Smooth muscle cell (in vitro differentiated cells): ENCODE measurements at regions not wholly inside any gene's neighbourhood (a gene's known extent, or its start where the extent isn't known, plus 50 kb on each side); places are given as distances from the start of the nearest gene placed in this dataset.

Experiments
- DNase-seq: peaks from one replicate; lab custom pipeline; 2025; ENCODE audit not compliant: unreplicated experiment; lab: John Stamatoyannopoulos, UW
- H2AFZ ChIP-seq: fragments of 200-600 bp; sonication (generic); 2 replicates; pipeline ENCODE4 v1.6.0; 2016; ENCODE audit warnings: antibody characterized with exemption, low read depth, mild to moderate bottlenecking
- H3F3A ChIP-seq: fragments of 200-600 bp; sonication (generic); 2 replicates; pipeline ENCODE4 v1.6.0; 2017; ENCODE audit warnings: antibody characterized with exemption, low read depth
- H3K27ac ChIP-seq: fragments of 200-600 bp; sonication (generic); 2 replicates; pipeline ENCODE4 v1.5.1; 2016; ENCODE audit warnings: low read depth, mild to moderate bottlenecking
- H3K27me3 ChIP-seq: fragments of 200-600 bp; sonication (generic); 2 replicates; pipeline ENCODE4 v1.6.1; 2016; ENCODE audit warnings: low read depth, mild to moderate bottlenecking
- H3K36me3 ChIP-seq: fragments of 200-600 bp; sonication (generic); 2 replicates; pipeline ENCODE4 v1.5.1; 2016; ENCODE audit warnings: low read depth
- H3K4me1 ChIP-seq: fragments of 200-600 bp; sonication (generic); 2 replicates; pipeline ENCODE4 v1.5.1; 2016; ENCODE audit warnings: low read depth
- H3K4me2 ChIP-seq: fragments of 200-600 bp; sonication (generic); 2 replicates; pipeline ENCODE4 v1.6.0; 2016; ENCODE audit warnings: mild to moderate bottlenecking
- H3K4me3 ChIP-seq: fragments of 200-600 bp; sonication (generic); 2 replicates; pipeline ENCODE4 v1.5.1; 2016; ENCODE audit warnings: mild to moderate bottlenecking
- H3K79me2 ChIP-seq: fragments of 200-600 bp; sonication (generic); 2 replicates; pipeline ENCODE4 v1.6.0; 2016; ENCODE audit warnings: low read depth, mild to moderate bottlenecking
- H3K9ac ChIP-seq: fragments of 200-600 bp; sonication (generic); 2 replicates; pipeline ENCODE4 v1.6.0; 2016; ENCODE audit warnings: low read depth
- H3K9me3 ChIP-seq: fragments of 200-600 bp; sonication (generic); replicated peaks from 2 replicates; pipeline ENCODE4 v1.5.1; 2016; ENCODE audit warnings: low read depth
- H4K20me1 ChIP-seq: fragments of 200-600 bp; sonication (generic); 2 replicates; pipeline ENCODE4 v1.6.0; 2016; ENCODE audit warnings: low read depth
- CTCF ChIP-seq: fragments of 200-600 bp; sonication (generic); IDR thresholded peaks from 2 replicates; pipeline ENCODE4 v1.5.1; 2017; ENCODE audit warnings: borderline replicate concordance, mild to moderate bottlenecking, antibody characterized with exemption; ENCODE audit not compliant: insufficient read depth, poor library complexity, severe bottlenecking
- WGBS: methylation state at CpG from one replicate; pipeline ENCODE4 v1.1.7; 2016; ENCODE audit warnings: low lambda C conversion rate; 5-methylcytosine and 5-hydroxymethylcytosine counted together

GRCh38 chr2:49255409-49255971 lies 101.2 kb upstream of the FSHR start:
- no peaks in the 10 kb centered on the region for H3K36me3 ChIP-seq
- no peak overlapping the region for H2AFZ ChIP-seq
- peak; percentile 29 for TF ChIP-seq CTCF
- no peaks in the 10 kb centered on the region for H4K20me1 ChIP-seq
- H3K9ac ChIP-seq, result no peak overlapping the region
- 89% methylated on average over 3 of the region's 3 CpGs for WGBS
- no peaks in the 10 kb centered on the region for H3K79me2 ChIP-seq
- no peaks in the 10 kb centered on the region for H3K4me1 ChIP-seq
- no peak for DNase-seq
- H3K27ac ChIP-seq, result no peak overlapping the region
- no peaks in the 10 kb centered on the region for H3F3A ChIP-seq
- H3K4me3 ChIP-seq, result no peak overlapping the region
- H3K4me2 ChIP-seq, result no peak overlapping the region
- peaks cover 4% of the 10 kb centered on the region for H3K27me3 ChIP-seq
- H3K9me3 ChIP-seq, result no peaks in the 10 kb centered on the region

- Histone ChIP-seq H3K27me3 (peaks cover 4% of the 10 kb centered on the region), H3F3A (no peaks in the 10 kb centered on the region), H3K4me3 (no peak overlapping the region), H3K4me2 (no peak overlapping the region), H3K36me3 (no peaks in the 10 kb centered on the region), H3K4me1 (no peaks in the 10 kb centered on the region), H4K20me1 (no peaks in the 10 kb centered on the region), H3K9ac (no peak overlapping the region), H3K79me2 (no peaks in the 10 kb centered on the region), H3K9me3 (no peaks in the 10 kb centered on the region), H3K27ac (no peak overlapping the region), H2AFZ (no peak overlapping the region)
- 91% methylated on average over 6 of the region's 6 CpGs for WGBS
- no peak for TF ChIP-seq CTCF
- no peak for DNase-seq
Observed at GRCh38 chr2:49254401-49254800, 100.1 kb upstream of the FSHR start.

GRCh38 chr2:49251766-49252165 lies 97.5 kb upstream of the FSHR start:
- H3F3A ChIP-seq, result peaks cover 5% of the 10 kb centered on the region
- no peak for TF ChIP-seq CTCF
- peaks cover 3% of the 10 kb centered on the region for H3K4me1 ChIP-seq
- no peaks in the 10 kb centered on the region for H3K27me3 ChIP-seq
- H2AFZ ChIP-seq, result no peak overlapping the region
- WGBS, result 97% methylated on average over 1 of the region's 1 CpG
- no peak overlapping the region for H3K4me3 ChIP-seq
- no peak for DNase-seq
- no peaks in the 10 kb centered on the region for H3K79me2 ChIP-seq
- no peaks in the 10 kb centered on the region for H3K9me3 ChIP-seq
- H3K36me3 ChIP-seq, result no peaks in the 10 kb centered on the region
- no peak overlapping the region for H3K9ac ChIP-seq
- H3K27ac ChIP-seq, result no peak overlapping the region
- peak overlapping the region; percentile 29 for H3K4me2 ChIP-seq
- no peaks in the 10 kb centered on the region for H4K20me1 ChIP-seq

- DNase-seq, result no peak
- Histone ChIP-seq H3K4me1 (peaks cover 3% of the 10 kb centered on the region), H3F3A (peaks cover 5% of the 10 kb centered on the region), H4K20me1 (no peaks in the 10 kb centered on the region), H3K4me3 (no peak overlapping the region), H3K36me3 (no peaks in the 10 kb centered on the region), H3K9me3 (no peaks in the 10 kb centered on the region), H3K27ac (no peak overlapping the region), H3K79me2 (no peaks in the 10 kb centered on the region), H3K4me2 (no peak overlapping the region), H3K9ac (no peak overlapping the region), H3K27me3 (no peaks in the 10 kb centered on the region), H2AFZ (no peak overlapping the region)
- TF ChIP-seq CTCF, result no peak
- WGBS, result 89% methylated on average over 5 of the region's 5 CpGs
Observed at GRCh38 chr2:49251251-49251650, 96.9 kb upstream of the FSHR start.
